Coronary artery (tissue), 2 donors: ENCODE measurements at regions not wholly inside any gene's neighbourhood (a gene's known extent, or its start where the extent isn't known, plus 50 kb on each side); places are given as distances from the start of the nearest gene placed in this dataset.

Experiments used
- DNase-seq: peaks from one replicate; pipeline ENCODE4 v3.0.0-alpha.2; 2017; ENCODE audit warnings: low spot score
- H3K27ac ChIP-seq, 2 donors: fragments of 200-600 bp; sonication (generic); one replicate each; pipeline ENCODE4 v1.5.1; 2016 to 2019
- H3K4me3 ChIP-seq: fragments of 200-600 bp; sonication (generic); 2 replicates; pipeline ENCODE4 v1.5.1; 2016; ENCODE audit warnings: mild to moderate bottlenecking, moderate library complexity
- TF ChIP-seq, protein P1 (sequence below): fragments of 200-600 bp; sonication (generic); IDR thresholded peaks from one replicate; pipeline ENCODE4 v1.5.1; 2019; ENCODE audit warnings: antibody characterized with exemption

- Histone ChIP-seq H3K4me3 (no peak overlapping the region), H3K27ac (peak overlapping the region in 1 of 2 donors; percentile 13)
- peak; percentile 54 for DNase-seq
- TF ChIP-seq, protein P1, sequence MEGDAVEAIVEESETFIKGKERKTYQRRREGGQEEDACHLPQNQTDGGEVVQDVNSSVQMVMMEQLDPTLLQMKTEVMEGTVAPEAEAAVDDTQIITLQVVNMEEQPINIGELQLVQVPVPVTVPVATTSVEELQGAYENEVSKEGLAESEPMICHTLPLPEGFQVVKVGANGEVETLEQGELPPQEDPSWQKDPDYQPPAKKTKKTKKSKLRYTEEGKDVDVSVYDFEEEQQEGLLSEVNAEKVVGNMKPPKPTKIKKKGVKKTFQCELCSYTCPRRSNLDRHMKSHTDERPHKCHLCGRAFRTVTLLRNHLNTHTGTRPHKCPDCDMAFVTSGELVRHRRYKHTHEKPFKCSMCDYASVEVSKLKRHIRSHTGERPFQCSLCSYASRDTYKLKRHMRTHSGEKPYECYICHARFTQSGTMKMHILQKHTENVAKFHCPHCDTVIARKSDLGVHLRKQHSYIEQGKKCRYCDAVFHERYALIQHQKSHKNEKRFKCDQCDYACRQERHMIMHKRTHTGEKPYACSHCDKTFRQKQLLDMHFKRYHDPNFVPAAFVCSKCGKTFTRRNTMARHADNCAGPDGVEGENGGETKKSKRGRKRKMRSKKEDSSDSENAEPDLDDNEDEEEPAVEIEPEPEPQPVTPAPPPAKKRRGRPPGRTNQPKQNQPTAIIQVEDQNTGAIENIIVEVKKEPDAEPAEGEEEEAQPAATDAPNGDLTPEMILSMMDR = no peak
These were observed 54.2 kb downstream of the MSX1 start for GRCh38 chr4:4913628-4914027.

DNA sequence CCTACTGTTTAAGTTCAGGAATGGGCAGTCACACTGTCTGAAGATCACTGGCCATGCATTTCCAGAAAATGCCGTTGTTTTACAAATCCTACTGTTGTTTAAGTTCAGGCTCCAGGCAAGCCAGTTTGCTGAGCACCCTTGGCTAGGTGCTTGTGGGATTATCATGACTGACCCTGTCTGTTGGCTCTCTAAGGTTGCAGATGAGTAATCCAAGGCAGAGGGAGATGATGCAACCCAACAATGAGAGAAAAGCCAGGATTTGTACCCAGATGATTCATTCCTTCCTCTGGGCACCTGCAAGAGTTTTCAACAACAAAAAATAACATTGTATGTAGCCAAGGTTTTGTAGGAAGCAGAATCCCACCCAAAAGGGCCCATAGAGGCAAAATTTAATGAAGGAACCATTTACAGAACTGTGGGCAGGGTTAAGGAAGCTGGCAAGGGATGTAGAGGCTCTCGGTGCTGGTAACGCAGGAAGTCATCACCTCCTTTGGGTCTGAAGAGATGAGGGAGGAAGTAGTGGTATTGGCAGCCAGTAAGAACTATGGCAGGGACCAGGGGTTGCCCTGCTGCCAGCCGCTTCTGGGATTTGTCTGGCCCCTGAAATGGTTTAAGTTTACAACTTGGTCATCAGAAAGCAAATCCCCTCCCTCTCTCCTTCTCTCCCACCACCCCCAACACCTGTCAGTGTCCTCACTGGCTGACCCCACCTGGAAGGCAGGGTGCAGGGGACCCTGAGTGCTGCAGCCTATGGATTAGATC lies 54.8 kb downstream of the MSX1 start:
- H3K4me3 ChIP-seq = no peak overlapping the region
- no peak for DNase-seq
- peak overlapping the region in 1 of 2 donors; percentile 22 for H3K27ac ChIP-seq
- TF ChIP-seq, protein P1 = no peak

DNA sequence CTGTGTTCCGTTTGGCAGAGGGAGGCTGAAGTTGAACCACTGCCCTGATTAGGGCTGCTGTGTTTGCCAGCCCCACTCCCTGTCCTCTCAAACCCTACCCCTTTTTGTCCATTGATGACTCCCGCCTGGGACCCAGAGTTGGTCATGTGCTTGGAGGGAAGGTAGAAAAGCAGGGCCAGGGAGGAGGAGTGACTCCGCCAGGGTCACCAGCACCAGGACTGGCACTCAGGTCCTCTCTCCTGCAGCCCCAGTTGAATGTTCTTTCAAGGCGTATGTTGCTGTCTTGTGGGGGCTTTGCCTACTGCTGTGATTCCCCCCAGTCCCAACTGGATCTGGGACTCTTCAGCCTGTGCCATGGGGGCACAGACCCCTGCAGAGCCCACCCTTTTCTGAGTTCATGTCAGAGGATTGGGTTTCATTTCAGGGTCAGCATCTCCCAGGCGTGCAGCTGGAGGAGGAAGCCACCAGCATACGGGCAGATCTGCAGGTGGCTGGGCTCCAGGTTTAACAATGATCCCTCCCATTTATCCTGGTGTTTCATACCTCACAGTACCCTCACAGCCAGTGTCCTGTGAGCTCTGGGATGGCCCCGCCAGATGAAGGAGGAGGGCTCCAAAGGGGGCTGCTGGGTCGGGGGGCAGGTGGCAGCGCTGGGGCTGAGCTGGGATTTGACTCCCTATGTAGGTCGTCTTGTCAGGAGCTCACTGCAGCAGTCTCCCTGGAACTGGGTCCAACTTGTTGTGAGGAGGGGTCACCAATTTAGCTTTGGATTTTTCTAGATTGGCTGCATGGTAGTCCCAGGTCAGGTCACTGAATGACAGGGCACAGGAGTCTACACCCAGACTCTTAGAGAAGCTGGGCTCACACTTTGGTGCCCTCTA lies 55.7 kb downstream of the MSX1 start:
- Histone ChIP-seq H3K27ac (peak overlapping the region in 1 of 2 donors; percentile 16), H3K4me3 (no peak overlapping the region)
- peak; percentile 60 for DNase-seq
- TF ChIP-seq, protein P1 = no peak

DNA sequence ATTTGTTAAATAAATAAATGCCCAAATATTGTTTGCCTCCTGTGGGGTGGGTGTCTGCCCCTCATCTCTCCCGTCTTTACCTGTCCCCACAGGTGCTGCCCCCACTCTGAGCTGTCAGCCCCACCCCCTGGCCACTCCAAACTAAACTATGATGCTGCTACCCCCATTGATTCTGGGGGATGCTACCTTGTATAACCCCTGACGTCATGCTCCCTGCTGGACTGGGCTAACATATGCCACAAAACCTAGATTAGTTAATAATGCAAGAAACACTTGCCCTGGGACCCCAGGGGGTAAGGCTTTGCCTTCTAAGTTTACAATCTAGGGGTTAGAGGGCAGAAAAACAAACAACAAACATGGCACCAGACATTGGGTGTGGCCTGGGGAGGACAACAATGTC lies 58.6 kb downstream of the MSX1 start:
- TF ChIP-seq, protein P1 = no peak

GRCh38 chr4:4919927-4920326 lies 60.5 kb downstream of the MSX1 start:
- TF ChIP-seq, protein P1 = no peak
- H3K27ac ChIP-seq = peak overlapping the region in 1 of 2 donors; percentile 11
- DNase-seq = no peak
- H3K4me3 ChIP-seq = no peak overlapping the region

More for the DNA sequence above, 58.6 kb downstream of the MSX1 start:
- Histone ChIP-seq H3K27ac (no peak overlapping the region), H3K4me3 (no peak overlapping the region)
- DNase-seq = no peak

GRCh38 chr4:4921077-4921476 lies 61.6 kb downstream of the MSX1 start:
- TF ChIP-seq, protein P1 = no peak

More at GRCh38 chr4:4921077-4921476, 61.6 kb downstream of the MSX1 start:
- DNase-seq = no peak
- no peak overlapping the region for H3K4me3 ChIP-seq
- no peak overlapping the region for H3K27ac ChIP-seq
